PFSK-1 (cell line): ENCODE measurements at regions not wholly inside any gene's neighbourhood (a gene's known extent, or its start where the extent isn't known, plus 50 kb on each side); places are given as distances from the start of the nearest gene placed in this dataset.

Experiments
- POLR2AphosphoS5 ChIP-seq: IDR thresholded peaks from 2 replicates; pipeline ENCODE4 v1.6.1; 2012; ENCODE audit warnings: low read depth, mild to moderate bottlenecking, control low read depth, low read length, moderate library complexity
- SIN3A ChIP-seq: IDR thresholded peaks from 2 replicates; pipeline ENCODE4 v1.6.1; 2012; ENCODE audit warnings: mild to moderate bottlenecking, low read length, moderate library complexity, borderline replicate concordance; ENCODE audit not compliant: insufficient read depth
- TAF1 ChIP-seq: IDR thresholded peaks from 2 replicates; pipeline ENCODE4 v1.6.1; 2012; ENCODE audit warnings: low read length, control low read depth, borderline replicate concordance; ENCODE audit not compliant: insufficient read depth
- TF ChIP-seq, protein P1 (sequence below), 2 experiments: IDR thresholded peaks; 2 replicates each; pipeline versions ENCODE4 v1.6.1 to v1.8.0; 2011 to 2012; ENCODE audit warnings: low read depth in 2 of 2, low read length in 2 of 2, control low read depth in 1 of 2, inconsistent platforms in 1 of 2, mild to moderate bottlenecking in 1 of 2, moderate library complexity in 1 of 2; ENCODE audit not compliant: insufficient read depth in 1 of 2

- TF ChIP-seq POLR2AphosphoS5: no peak
- no peak for TF ChIP-seq TAF1
- TF ChIP-seq, protein P1, sequence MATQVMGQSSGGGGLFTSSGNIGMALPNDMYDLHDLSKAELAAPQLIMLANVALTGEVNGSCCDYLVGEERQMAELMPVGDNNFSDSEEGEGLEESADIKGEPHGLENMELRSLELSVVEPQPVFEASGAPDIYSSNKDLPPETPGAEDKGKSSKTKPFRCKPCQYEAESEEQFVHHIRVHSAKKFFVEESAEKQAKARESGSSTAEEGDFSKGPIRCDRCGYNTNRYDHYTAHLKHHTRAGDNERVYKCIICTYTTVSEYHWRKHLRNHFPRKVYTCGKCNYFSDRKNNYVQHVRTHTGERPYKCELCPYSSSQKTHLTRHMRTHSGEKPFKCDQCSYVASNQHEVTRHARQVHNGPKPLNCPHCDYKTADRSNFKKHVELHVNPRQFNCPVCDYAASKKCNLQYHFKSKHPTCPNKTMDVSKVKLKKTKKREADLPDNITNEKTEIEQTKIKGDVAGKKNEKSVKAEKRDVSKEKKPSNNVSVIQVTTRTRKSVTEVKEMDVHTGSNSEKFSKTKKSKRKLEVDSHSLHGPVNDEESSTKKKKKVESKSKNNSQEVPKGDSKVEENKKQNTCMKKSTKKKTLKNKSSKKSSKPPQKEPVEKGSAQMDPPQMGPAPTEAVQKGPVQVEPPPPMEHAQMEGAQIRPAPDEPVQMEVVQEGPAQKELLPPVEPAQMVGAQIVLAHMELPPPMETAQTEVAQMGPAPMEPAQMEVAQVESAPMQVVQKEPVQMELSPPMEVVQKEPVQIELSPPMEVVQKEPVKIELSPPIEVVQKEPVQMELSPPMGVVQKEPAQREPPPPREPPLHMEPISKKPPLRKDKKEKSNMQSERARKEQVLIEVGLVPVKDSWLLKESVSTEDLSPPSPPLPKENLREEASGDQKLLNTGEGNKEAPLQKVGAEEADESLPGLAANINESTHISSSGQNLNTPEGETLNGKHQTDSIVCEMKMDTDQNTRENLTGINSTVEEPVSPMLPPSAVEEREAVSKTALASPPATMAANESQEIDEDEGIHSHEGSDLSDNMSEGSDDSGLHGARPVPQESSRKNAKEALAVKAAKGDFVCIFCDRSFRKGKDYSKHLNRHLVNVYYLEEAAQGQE (IDR thresholded peaks at IDR 0.05; ENCODE audit: insufficient read depth in 1 of 2, low read depth in 2 of 2, low read length in 2 of 2): no peak
- no peak for TF ChIP-seq SIN3A
Measured at GRCh38 chr9:78688796-78689195, 391.9 kb downstream of the PSAT1 start.
